H9 (cell line): ENCODE measurements at regions not wholly inside any gene's neighbourhood (a gene's known extent, or its start where the extent isn't known, plus 50 kb on each side); places are given as distances from the start of the nearest gene placed in this dataset.

ENCODE experiments used
- DNase-seq: peaks from one replicate; pipeline ENCODE4 v3.0.0-alpha.2; 2017
- H2AFZ ChIP-seq: one replicate; pipeline ENCODE4 v1.6.1; 2013; ENCODE audit warnings: mild to moderate bottlenecking, low read length, control low read depth, moderate library complexity
- H2AK5ac ChIP-seq: 2 replicates; pipeline ENCODE4 v1.6.1; 2013; ENCODE audit warnings: low read length, control low read depth, mixed read lengths; ENCODE audit not compliant: insufficient read length
- H2BK120ac ChIP-seq: one replicate; pipeline ENCODE4 v1.6.1; 2013; ENCODE audit warnings: low read depth, mild to moderate bottlenecking, low read length, control low read depth, inconsistent platforms; ENCODE audit not compliant: poor library complexity, severe bottlenecking
- H2BK12ac ChIP-seq: 2 replicates; pipeline ENCODE4 v1.6.1; 2013; ENCODE audit warnings: low read length, control low read depth, mixed read lengths, low read depth; ENCODE audit not compliant: insufficient read length
- H2BK15ac ChIP-seq: 2 replicates; pipeline ENCODE4 v1.6.1; 2013; ENCODE audit warnings: low read depth, low read length, control low read depth
- H2BK20ac ChIP-seq: one replicate; pipeline ENCODE4 v1.6.1; 2013; ENCODE audit warnings: low read depth, mild to moderate bottlenecking, low read length, control low read depth, inconsistent platforms; ENCODE audit not compliant: poor library complexity, severe bottlenecking
- H2BK5ac ChIP-seq: 2 replicates; pipeline ENCODE4 v1.6.1; 2013; ENCODE audit warnings: low read length, control low read depth, mixed read lengths; ENCODE audit not compliant: insufficient read length
- H3K14ac ChIP-seq: 2 replicates; pipeline ENCODE4 v1.6.1; 2013; ENCODE audit warnings: low read length, control low read depth; ENCODE audit not compliant: insufficient read depth
- H3K18ac ChIP-seq: 2 replicates; pipeline ENCODE4 v1.6.1; 2013; ENCODE audit warnings: low read depth, mild to moderate bottlenecking, mixed read lengths, low read length, control low read depth; ENCODE audit not compliant: insufficient read length
- H3K23ac ChIP-seq: 2 replicates; pipeline ENCODE4 v1.6.1; 2013; ENCODE audit warnings: low read length, control low read depth, mixed read lengths, low read depth; ENCODE audit not compliant: insufficient read length
- H3K23me2 ChIP-seq: 2 replicates; pipeline ENCODE4 v1.6.1; 2013; ENCODE audit warnings: low read depth, mild to moderate bottlenecking, mixed read lengths, low read length, control low read depth; ENCODE audit not compliant: insufficient read length, poor library complexity, severe bottlenecking
- H3K27ac ChIP-seq: 2 replicates; pipeline ENCODE4 v1.5.1; 2013; ENCODE audit warnings: low read length, control low read depth, mixed read lengths, low read depth; ENCODE audit not compliant: insufficient read length
- H3K27me3 ChIP-seq: 2 replicates; pipeline ENCODE4 v1.6.1; 2013; ENCODE audit warnings: low read length, control low read depth, inconsistent platforms; ENCODE audit not compliant: insufficient read depth
- H3K4ac ChIP-seq: 2 replicates; pipeline ENCODE4 v1.6.1; 2013; ENCODE audit warnings: low read depth, mild to moderate bottlenecking, control low read depth, inconsistent platforms, low read length, moderate library complexity
- H3K4me1 ChIP-seq: 2 replicates; pipeline ENCODE4 v1.6.1; 2013; ENCODE audit warnings: low read length, control low read depth, inconsistent platforms; ENCODE audit not compliant: insufficient read depth
- H3K4me2 ChIP-seq: 2 replicates; pipeline ENCODE4 v1.6.1; 2013; ENCODE audit warnings: low read length, control low read depth, mixed read lengths; ENCODE audit not compliant: insufficient read length, insufficient read depth
- H3K56ac ChIP-seq: 2 replicates; pipeline ENCODE4 v1.6.1; 2013; ENCODE audit warnings: low read depth, mild to moderate bottlenecking, mixed read lengths, low read length, control low read depth; ENCODE audit not compliant: insufficient read length
- H3K79me1 ChIP-seq: 2 replicates; pipeline ENCODE4 v1.6.1; 2013; ENCODE audit warnings: low read depth, mild to moderate bottlenecking, moderate library complexity, low read length, control low read depth, inconsistent platforms; ENCODE audit not compliant: insufficient read depth, poor library complexity, severe bottlenecking
- H3K79me2 ChIP-seq: 2 replicates; pipeline ENCODE4 v1.6.1; 2013; ENCODE audit warnings: low read length, control low read depth, inconsistent platforms; ENCODE audit not compliant: insufficient read depth
- H3K9ac ChIP-seq: 2 replicates; pipeline ENCODE4 v1.6.1; 2013; ENCODE audit warnings: low read length, control low read depth, mixed read lengths; ENCODE audit not compliant: insufficient read length; ENCODE audit errors: extremely low read depth
- H3K9me3 ChIP-seq: one replicate; pipeline ENCODE4 v1.6.1; 2013; ENCODE audit warnings: low read depth, low read length, inconsistent platforms; ENCODE audit not compliant: control insufficient read depth
- H3T11ph ChIP-seq: one replicate; pipeline ENCODE4 v1.6.1; 2013; ENCODE audit warnings: mild to moderate bottlenecking, low read length, control low read depth, inconsistent platforms
- H4K20me1 ChIP-seq: one replicate; pipeline ENCODE4 v1.6.1; 2013; ENCODE audit not compliant: control insufficient read depth, insufficient read length, insufficient read depth
- H4K5ac ChIP-seq: 2 replicates; pipeline ENCODE4 v1.6.1; 2013; ENCODE audit warnings: low read depth, mild to moderate bottlenecking, mixed read lengths, low read length, control low read depth; ENCODE audit not compliant: insufficient read length
- H4K8ac ChIP-seq: replicated peaks from 2 replicates; pipeline ENCODE4 v1.6.1; 2013; ENCODE audit warnings: low read length, control low read depth, mixed read lengths, low read depth; ENCODE audit not compliant: insufficient read length
- H4K91ac ChIP-seq: 2 replicates; pipeline ENCODE4 v1.6.1; 2013; ENCODE audit warnings: low read depth, mild to moderate bottlenecking, moderate library complexity, mixed read lengths, low read length, control low read depth; ENCODE audit not compliant: insufficient read length
- H3K27ac Mint-ChIP-seq, 3 experiments: 2 replicates in 2 of 3; 3 replicates in 1 of 3; pipeline ENCODE4 v1.8.0; 2020 to 2021; ENCODE audit warnings: mixed read lengths in 3 of 3, mild to moderate bottlenecking in 1 of 3, moderate library complexity in 1 of 3
- H3K27me3 Mint-ChIP-seq: 2 replicates; pipeline ENCODE4 v1.8.0; 2021; ENCODE audit warnings: low read depth, mild to moderate bottlenecking, moderate library complexity, mixed read lengths
- H3K36me3 Mint-ChIP-seq, 3 experiments: 2 replicates in 2 of 3; 3 replicates in 1 of 3; pipeline ENCODE4 v1.8.0; 2020 to 2021; ENCODE audit warnings: low read depth in 3 of 3, mixed read lengths in 3 of 3; ENCODE audit not compliant: insufficient read depth in 1 of 3
- H3K4me1 Mint-ChIP-seq, 2 experiments: 2 replicates each; pipeline ENCODE4 v1.8.0; 2020; ENCODE audit warnings: mixed read lengths in 2 of 2
- H3K4me3 Mint-ChIP-seq, 2 experiments: 2 replicates in 1 of 2; 3 replicates in 1 of 2; pipeline ENCODE4 v1.8.0; 2020 to 2021; ENCODE audit warnings: mild to moderate bottlenecking in 2 of 2, mixed read lengths in 2 of 2, moderate library complexity in 1 of 2
- H3K9me3 Mint-ChIP-seq, 2 experiments: 2 replicates in 1 of 2; 3 replicates in 1 of 2; pipeline ENCODE4 v1.8.0; 2020; ENCODE audit warnings: mild to moderate bottlenecking in 2 of 2, mixed read lengths in 2 of 2, moderate library complexity in 1 of 2
- WGBS: extraction: QIAGEN DNeasy Blood & Tissue Kit; methylation state at CpG from one replicate; pipeline ENCODE4 v1.1.7; 2013; ENCODE audit warnings: missing lambda C conversion rate, low lambda C conversion rate, mixed read lengths; ENCODE audit not compliant: insufficient read length; ENCODE audit errors: extremely low coverage; 5-methylcytosine and 5-hydroxymethylcytosine counted together
- TF ChIP-seq, protein P1 (sequence below): fragments of 200-600 bp; sonication (generic); conservative IDR thresholded peaks from 3 replicates; pipeline ENCODE4 v1.8.0; 2021; ENCODE audit warnings: antibody characterized with exemption, mild to moderate bottlenecking

DNA sequence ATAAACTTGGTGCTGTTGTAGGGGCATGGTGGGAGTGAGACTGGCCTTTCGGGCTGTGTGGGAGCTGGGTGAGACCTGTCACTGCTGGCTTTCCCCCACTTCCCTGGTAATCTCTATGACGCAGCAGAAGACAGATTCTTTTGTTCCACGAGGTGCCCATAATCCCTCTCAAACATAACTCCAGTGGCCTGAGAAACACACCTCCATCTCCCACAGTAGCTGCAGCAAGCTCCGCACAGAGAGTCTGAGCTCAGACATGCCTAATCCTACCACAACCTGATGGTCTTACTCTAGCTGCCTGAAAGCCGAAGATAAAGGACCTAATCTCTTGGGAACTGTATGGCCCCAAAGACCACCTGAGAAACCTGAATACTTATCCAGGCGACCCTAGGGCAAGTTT, 225.6 kb upstream of the CRBN start:
- H3K9me3 Mint-ChIP-seq = peaks cover 5 to 12% of the 10 kb centered on the region in 2 experiments; a peak in 4 of 5 replicates
- Histone ChIP-seq H3K9me3 (peaks cover 8% of the 10 kb centered on the region), H3K56ac (no peak overlapping the region), H3T11ph (no peak overlapping the region), H3K14ac (no peak overlapping the region), H4K91ac (no peak overlapping the region), H3K4ac (no peak overlapping the region), H2BK20ac (no peak overlapping the region), H2BK120ac (no peak overlapping the region), H3K27ac (no peak overlapping the region), H2AK5ac (no peak overlapping the region), H3K9ac (no peak overlapping the region), H2BK12ac (no peak overlapping the region), H2AFZ (no peak overlapping the region), H4K5ac (no peak overlapping the region), H4K20me1 (no peaks in the 10 kb centered on the region), H3K27me3 (no peaks in the 10 kb centered on the region), H3K23ac (no peak overlapping the region), H3K4me2 (no peak overlapping the region), H2BK15ac (no peak overlapping the region), H3K79me2 (no peaks in the 10 kb centered on the region), H2BK5ac (no peak overlapping the region), H3K79me1 (no peaks in the 10 kb centered on the region), H3K23me2 (no peaks in the 10 kb centered on the region), H3K4me1 (no peaks in the 10 kb centered on the region; the same call in 1 of the 2 replicates), H4K8ac (no peak overlapping the region), H3K18ac (no peak overlapping the region)
- no peak for DNase-seq
- TF ChIP-seq, protein P1, sequence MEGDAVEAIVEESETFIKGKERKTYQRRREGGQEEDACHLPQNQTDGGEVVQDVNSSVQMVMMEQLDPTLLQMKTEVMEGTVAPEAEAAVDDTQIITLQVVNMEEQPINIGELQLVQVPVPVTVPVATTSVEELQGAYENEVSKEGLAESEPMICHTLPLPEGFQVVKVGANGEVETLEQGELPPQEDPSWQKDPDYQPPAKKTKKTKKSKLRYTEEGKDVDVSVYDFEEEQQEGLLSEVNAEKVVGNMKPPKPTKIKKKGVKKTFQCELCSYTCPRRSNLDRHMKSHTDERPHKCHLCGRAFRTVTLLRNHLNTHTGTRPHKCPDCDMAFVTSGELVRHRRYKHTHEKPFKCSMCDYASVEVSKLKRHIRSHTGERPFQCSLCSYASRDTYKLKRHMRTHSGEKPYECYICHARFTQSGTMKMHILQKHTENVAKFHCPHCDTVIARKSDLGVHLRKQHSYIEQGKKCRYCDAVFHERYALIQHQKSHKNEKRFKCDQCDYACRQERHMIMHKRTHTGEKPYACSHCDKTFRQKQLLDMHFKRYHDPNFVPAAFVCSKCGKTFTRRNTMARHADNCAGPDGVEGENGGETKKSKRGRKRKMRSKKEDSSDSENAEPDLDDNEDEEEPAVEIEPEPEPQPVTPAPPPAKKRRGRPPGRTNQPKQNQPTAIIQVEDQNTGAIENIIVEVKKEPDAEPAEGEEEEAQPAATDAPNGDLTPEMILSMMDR = no peak
- H3K27ac Mint-ChIP-seq = 0 out of 7 replicates have a peak overlapping the region, but pooled peaks of 1 of the 3 experiments have one; percentile 27
- no peak overlapping the region for H3K4me3 Mint-ChIP-seq
- H3K36me3 Mint-ChIP-seq = peaks cover 4 to 13% (median 4%) of the 10 kb centered on the region in 3 experiments
- H3K27me3 Mint-ChIP-seq = peaks cover 4% of the 10 kb centered on the region
- H3K4me1 Mint-ChIP-seq = peaks cover 11 to 19% of the 10 kb centered on the region in 2 experiments
- WGBS = no CpG with 5 or more reads among the region's 6 CpGs
